Calu3 (cell line): ENCODE measurements at regions not wholly inside any gene's neighbourhood (a gene's known extent, or its start where the extent isn't known, plus 50 kb on each side); places are given as distances from the start of the nearest gene placed in this dataset.
"Not testable (repeated sequence)": the region's sequence is repeated elsewhere in the genome, so short reads cannot be mapped to it uniquely, and the experiment has no call there.

Source experiments
- BruUV-seq: library from RNA; stranded (reverse); fragments of 400-500 nt; replicated peaks from 2 replicates; lab custom pipeline; 2021; lab: Mats Ljungman, UMichigan
- CTCF ChIA-PET: fragments of 300-600 bp; sonication (Branson Sonifier 250); formaldehyde crosslinking; loops from one replicate; lab custom pipeline; 2022; ENCODE audit warnings: antibody characterized with exemption; lab: Charles Lee
- DNase-seq: peaks from one replicate; pipeline ENCODE4 v3.0.0; 2022
- H3K27ac Mint-ChIP-seq: one replicate; pipeline ENCODE4 v1.8.0; 2022; ENCODE audit warnings: mixed read lengths; ENCODE audit not compliant: unreplicated experiment
- H3K27me3 Mint-ChIP-seq: one replicate; pipeline ENCODE4 v1.8.0; 2022; ENCODE audit warnings: mixed read lengths; ENCODE audit not compliant: unreplicated experiment
- H3K36me3 Mint-ChIP-seq: one replicate; pipeline ENCODE4 v1.8.0; 2022; ENCODE audit warnings: mild to moderate bottlenecking, moderate library complexity, mixed read lengths; ENCODE audit not compliant: insufficient read depth, unreplicated experiment
- H3K4me1 Mint-ChIP-seq: one replicate; pipeline ENCODE4 v1.8.0; 2022; ENCODE audit warnings: mild to moderate bottlenecking, low read depth, mixed read lengths; ENCODE audit not compliant: unreplicated experiment
- H3K4me3 Mint-ChIP-seq: one replicate; pipeline ENCODE4 v1.8.0; 2022; ENCODE audit warnings: mild to moderate bottlenecking, low read depth, moderate library complexity, mixed read lengths; ENCODE audit not compliant: unreplicated experiment
- H3K9me3 Mint-ChIP-seq: one replicate; pipeline ENCODE4 v1.8.0; 2022; ENCODE audit warnings: low read depth, mixed read lengths; ENCODE audit not compliant: unreplicated experiment
- CTCF ChIP-seq: fragments of 200-600 bp; IDR thresholded peaks from one replicate; pipeline ENCODE4 v1.8.0; 2022; ENCODE audit warnings: antibody characterized with exemption; ENCODE audit not compliant: unreplicated experiment
- intact Hi-C: fragments of 100-400 bp; cut with micrococcal nuclease; formaldehyde crosslinking; loops from one replicate; pipeline ENCODE4 v1.10.0; 2022; ENCODE audit not compliant: unreplicated experiment

DNA sequence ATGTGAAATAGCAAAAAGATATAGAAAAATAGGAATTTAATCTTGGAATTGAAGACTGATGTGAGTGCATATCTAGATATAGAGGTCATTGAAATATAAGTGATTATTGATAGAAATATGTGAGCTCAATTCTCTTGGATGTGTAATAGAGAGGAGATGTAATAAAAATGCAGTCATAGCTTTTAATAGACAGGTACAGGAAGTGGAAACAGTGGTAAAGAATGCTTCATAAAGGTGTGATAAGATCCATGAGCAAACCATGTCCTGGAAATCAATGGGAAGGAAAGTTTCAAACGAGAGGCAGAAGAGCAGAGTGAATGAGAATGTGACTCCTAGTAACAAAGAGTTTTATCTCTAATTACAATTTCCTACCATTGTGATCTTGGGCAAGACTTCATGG, 634.7 kb upstream of the ZNF804A start:
- Mint-ChIP-seq H3K4me3 (no peak overlapping the region), H3K4me1 (no peaks in the 10 kb centered on the region), H3K27me3 (no peaks in the 10 kb centered on the region), H3K27ac (no peak overlapping the region), H3K9me3 (no peaks in the 10 kb centered on the region), H3K36me3 (no peaks in the 10 kb centered on the region)
- no TSS peak for BruUV-seq
- intact Hi-C loops = no loop called here
- TF ChIP-seq CTCF = no peak
- no peak for DNase-seq
- CTCF ChIA-PET = no interaction called here

- H3K27me3 Mint-ChIP-seq = no peaks in the 10 kb centered on the region
- intact Hi-C loops = no loop called here
- H3K27ac Mint-ChIP-seq = no peak overlapping the region
- CTCF ChIA-PET = no interaction called here
- H3K4me1 Mint-ChIP-seq = no peaks in the 10 kb centered on the region
- no TSS peak for BruUV-seq
- H3K36me3 Mint-ChIP-seq = no peaks in the 10 kb centered on the region
- no peak overlapping the region for H3K4me3 Mint-ChIP-seq
- no peak for DNase-seq
- TF ChIP-seq CTCF = no peak
- H3K9me3 Mint-ChIP-seq = no peaks in the 10 kb centered on the region
Measured at GRCh38 chr2:183964565-183964964, 633.8 kb upstream of the ZNF804A start.

DNA sequence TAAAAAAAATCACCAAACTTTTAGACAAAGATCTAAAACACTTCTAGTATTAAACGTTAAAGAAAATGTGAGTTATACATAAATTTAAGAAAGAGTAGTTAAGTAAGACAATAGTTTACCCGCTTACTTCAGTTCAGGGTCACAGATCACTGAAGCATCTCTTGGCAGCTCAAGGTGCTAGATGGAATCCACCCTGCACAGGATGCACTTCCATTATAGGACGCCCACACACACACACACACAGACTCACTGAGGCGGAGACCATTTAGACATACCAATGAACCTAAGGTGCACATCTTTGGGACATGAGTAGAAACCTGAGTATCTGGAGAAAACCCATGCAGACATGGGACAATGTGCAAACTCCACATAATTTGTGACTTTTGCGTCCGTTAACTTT, 630.6 kb upstream of the ZNF804A start:
- no peak for TF ChIP-seq CTCF
- Mint-ChIP-seq H3K36me3 (no peaks in the 10 kb centered on the region), H3K4me3 (no peak overlapping the region), H3K9me3 (no peaks in the 10 kb centered on the region), H3K27me3 (no peaks in the 10 kb centered on the region), H3K4me1 (no peaks in the 10 kb centered on the region), H3K27ac (no peak overlapping the region)
- CTCF ChIA-PET = no interaction called here
- BruUV-seq = no TSS peak
- no peak for DNase-seq
- intact Hi-C loops = no loop called here

- H3K4me1 Mint-ChIP-seq, intact Hi-C loops, H3K27me3 Mint-ChIP-seq, BruUV-seq, H3K36me3 Mint-ChIP-seq, H3K27ac Mint-ChIP-seq, H3K4me3 Mint-ChIP-seq, DNase-seq, H3K9me3 Mint-ChIP-seq, CTCF ChIA-PET: not testable (repeated sequence)
Measured at GRCh38 chr2:183975676-183976075, 622.7 kb upstream of the ZNF804A start.

DNA sequence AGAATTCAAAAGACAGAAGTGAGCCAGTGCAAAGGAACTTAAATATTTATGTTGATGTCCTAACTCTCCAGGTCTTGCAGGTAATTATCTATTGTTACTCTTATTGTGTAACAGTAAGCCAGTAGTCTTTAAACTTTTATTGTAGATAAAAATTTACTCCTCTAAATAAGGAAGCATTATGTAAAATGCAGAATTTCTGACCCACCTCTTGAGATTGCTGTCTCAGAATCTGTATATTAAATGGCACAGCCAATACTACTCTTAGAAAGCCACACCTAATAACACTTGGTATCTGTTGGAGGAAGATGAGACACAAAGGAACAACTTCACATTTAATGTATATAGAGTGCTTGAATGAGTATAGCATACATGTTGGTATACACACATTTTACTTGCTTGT, 613.5 kb upstream of the ZNF804A start:
- Mint-ChIP-seq H3K36me3 (no peaks in the 10 kb centered on the region), H3K27ac (no peak overlapping the region), H3K27me3 (no peaks in the 10 kb centered on the region), H3K4me3 (no peak overlapping the region), H3K9me3 (no peaks in the 10 kb centered on the region), H3K4me1 (no peaks in the 10 kb centered on the region)
- CTCF ChIA-PET = no interaction called here
- TF ChIP-seq CTCF = no peak
- intact Hi-C loops = no loop called here
- BruUV-seq = no TSS peak
- DNase-seq = no peak
